ENCODE measurements at regions not wholly inside any gene's neighbourhood (a gene's known extent, or its start where the extent isn't known, plus 50 kb on each side); places are given as distances from the start of the nearest gene placed in this dataset.
A peak's percentile ranks its signal among the peaks of the same experiment; 100 is the strongest.

- TF ChIP-seq ZNF407 (IDR thresholded peaks at IDR 0.05; ENCODE audit: low read depth) (no peak), TFAP4 (CRISPR knock-in tag; IDR thresholded peaks at IDR 0.05; ENCODE audit: borderline replicate concordance) (peak; percentile 17; the same call in 1 of the 2 replicates), ZNF766 (CRISPR knock-in tag; conservative IDR thresholded peaks at IDR 0.05) (0 out of 2 replicates have a peak, but pooled peaks have one; percentile 33), ZNF134 (CRISPR knock-in tag; conservative IDR thresholded peaks at IDR 0.05) (no peak)
Measured at GRCh38 chr9:36748322-36748899, 175.7 kb downstream of the MELK start (continued).

Data from K562 (cell line).